Tibial artery (tissue), 4 donors: ENCODE measurements at regions not wholly inside any gene's neighbourhood (a gene's known extent, or its start where the extent isn't known, plus 50 kb on each side); places are given as distances from the start of the nearest gene placed in this dataset.

Experiments used
- DNase-seq, 2 donors: peaks; one replicate each; pipeline ENCODE4 v3.0.0-alpha.2; 2019
- H3K27ac ChIP-seq, 2 donors: fragments of 200-600 bp; sonication (generic) in 1 of 2; 1 replicate in 1 of 2; 2 replicates in 1 of 2; pipeline ENCODE4 v1.5.1; 2018 to 2019; ENCODE audit warnings: mild to moderate bottlenecking in 1 of 2
- H3K27me3 ChIP-seq, 2 donors: fragments of 200-600 bp; sonication (generic) in 1 of 2; one replicate each; pipeline versions ENCODE4 v1.5.1 to v1.6.0; 2016 to 2019
- H3K36me3 ChIP-seq, 3 donors: fragments of 200-600 bp; sonication (generic) in 2 of 3; one replicate each; pipeline ENCODE4 v1.5.1; 2016 to 2019; ENCODE audit warnings: mild to moderate bottlenecking in 2 of 3
- H3K4me1 ChIP-seq, 4 donors: fragments of 200-600 bp; sonication (generic) in 2 of 4; 1 replicate in 3 of 4; 2 replicates in 1 of 4; pipeline ENCODE4 v1.5.1; 2016 to 2019
- H3K4me3 ChIP-seq, 2 donors: fragments of 200-600 bp; sonication (generic) in 1 of 2; 1 replicate in 1 of 2; 2 replicates in 1 of 2; pipeline ENCODE4 v1.5.1; 2018 to 2019; ENCODE audit warnings: mild to moderate bottlenecking in 2 of 2
- H3K9me3 ChIP-seq, 3 donors: fragments of 200-600 bp; sonication (generic) in 1 of 3; one replicate each; pipeline ENCODE4 v1.5.1; 2016 to 2019
- intact Hi-C: fragments of 100-400 bp; cut with DNase I; formaldehyde crosslinking; loops from one replicate; pipeline ENCODE4 v1.15.0; 2023; ENCODE audit warnings: low total_unique reads
- TF ChIP-seq, protein P1 (sequence below), 2 experiments: fragments of 200-600 bp in 1 of 2; fragments of 450-650 bp in 1 of 2; IDR thresholded peaks; one replicate each; pipeline ENCODE4 v1.5.1; 2017 to 2019; ENCODE audit warnings: antibody characterized with exemption in 2 of 2, mild to moderate bottlenecking in 1 of 2, moderate library complexity in 1 of 2

DNA sequence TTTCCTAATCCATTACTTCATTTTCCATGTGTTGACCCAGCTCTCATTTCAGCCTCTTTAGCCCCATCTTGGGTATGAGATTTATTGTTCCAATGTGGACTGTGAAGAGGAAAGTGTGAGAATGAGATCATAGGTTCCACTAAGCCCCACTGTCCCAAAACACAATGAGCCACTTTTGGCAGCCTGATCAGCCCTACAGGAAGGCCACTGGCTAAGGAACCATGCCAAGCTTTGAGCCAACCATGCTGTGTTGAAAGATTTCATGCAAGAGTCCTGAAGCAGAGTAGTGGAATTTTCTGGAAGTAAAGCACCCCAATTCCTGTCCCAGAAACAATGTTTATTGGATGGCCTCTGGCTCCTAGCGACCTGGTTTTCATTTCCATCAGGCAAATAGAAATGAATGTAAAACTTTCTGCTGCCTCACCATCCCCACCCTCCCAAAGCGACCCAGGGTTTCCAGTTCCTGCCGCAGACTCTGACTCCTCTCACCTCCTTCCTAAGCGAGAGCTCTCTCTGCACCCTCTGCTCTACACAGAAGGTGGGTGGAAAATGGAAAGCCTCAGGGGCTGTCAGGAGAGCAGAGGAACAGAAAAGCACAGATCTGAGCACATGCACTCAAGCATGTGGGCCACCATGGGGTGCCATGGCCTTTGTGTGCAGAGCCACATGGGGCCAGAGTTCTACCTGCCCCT lies 73.1 kb downstream of the KCTD12 start:
- H3K9me3 ChIP-seq: no peaks in the 10 kb centered on the region
- no peak overlapping the region for H3K4me3 ChIP-seq
- DNase-seq: peak; percentile 72 to 84
- intact Hi-C loops: no loop called here
- H3K27me3 ChIP-seq: peaks cover 0 to 2% of the 10 kb centered on the region in 2 donors
- H3K36me3 ChIP-seq: no peaks in the 10 kb centered on the region
- peaks cover 0 to 10% (median 5%) of the 10 kb centered on the region in 4 donors for H3K4me1 ChIP-seq
- TF ChIP-seq, protein P1, sequence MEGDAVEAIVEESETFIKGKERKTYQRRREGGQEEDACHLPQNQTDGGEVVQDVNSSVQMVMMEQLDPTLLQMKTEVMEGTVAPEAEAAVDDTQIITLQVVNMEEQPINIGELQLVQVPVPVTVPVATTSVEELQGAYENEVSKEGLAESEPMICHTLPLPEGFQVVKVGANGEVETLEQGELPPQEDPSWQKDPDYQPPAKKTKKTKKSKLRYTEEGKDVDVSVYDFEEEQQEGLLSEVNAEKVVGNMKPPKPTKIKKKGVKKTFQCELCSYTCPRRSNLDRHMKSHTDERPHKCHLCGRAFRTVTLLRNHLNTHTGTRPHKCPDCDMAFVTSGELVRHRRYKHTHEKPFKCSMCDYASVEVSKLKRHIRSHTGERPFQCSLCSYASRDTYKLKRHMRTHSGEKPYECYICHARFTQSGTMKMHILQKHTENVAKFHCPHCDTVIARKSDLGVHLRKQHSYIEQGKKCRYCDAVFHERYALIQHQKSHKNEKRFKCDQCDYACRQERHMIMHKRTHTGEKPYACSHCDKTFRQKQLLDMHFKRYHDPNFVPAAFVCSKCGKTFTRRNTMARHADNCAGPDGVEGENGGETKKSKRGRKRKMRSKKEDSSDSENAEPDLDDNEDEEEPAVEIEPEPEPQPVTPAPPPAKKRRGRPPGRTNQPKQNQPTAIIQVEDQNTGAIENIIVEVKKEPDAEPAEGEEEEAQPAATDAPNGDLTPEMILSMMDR (IDR thresholded peaks at IDR 0.05): no peak
- no peak overlapping the region for H3K27ac ChIP-seq

- Histone ChIP-seq H3K27me3 (peaks cover 0 to 2% of the 10 kb centered on the region in 2 donors), H3K9me3 (no peaks in the 10 kb centered on the region), H3K4me1 (peaks cover 0 to 10% (median 5%) of the 10 kb centered on the region in 4 donors), H3K4me3 (no peak overlapping the region), H3K36me3 (no peaks in the 10 kb centered on the region), H3K27ac (no peak overlapping the region)
- intact Hi-C loops: no loop called here
- peak; percentile 65 to 79 for DNase-seq
- TF ChIP-seq, protein P1 (IDR thresholded peaks at IDR 0.05): no peak
Measured at GRCh38 chr13:76812206-76812897, 73.9 kb downstream of the KCTD12 start.

GRCh38 chr13:76809389-76809788 lies 76.8 kb downstream of the KCTD12 start:
- DNase-seq: no peak
- Histone ChIP-seq H3K4me3 (no peak overlapping the region), H3K36me3 (no peaks in the 10 kb centered on the region), H3K27me3 (no peaks in the 10 kb centered on the region), H3K4me1 (peaks cover 0 to 10% (median 5%) of the 10 kb centered on the region in 4 donors), H3K9me3 (no peaks in the 10 kb centered on the region), H3K27ac (no peak overlapping the region)
- TF ChIP-seq, protein P1 (IDR thresholded peaks at IDR 0.05): no peak
- intact Hi-C loops: no loop called here

GRCh38 chr13:76808927-76809326 lies 77.3 kb downstream of the KCTD12 start:
- H3K9me3 ChIP-seq: no peaks in the 10 kb centered on the region
- no peaks in the 10 kb centered on the region for H3K36me3 ChIP-seq
- H3K27me3 ChIP-seq: no peaks in the 10 kb centered on the region
- intact Hi-C loops: no loop called here
- no peak overlapping the region for H3K27ac ChIP-seq
- DNase-seq: no peak
- TF ChIP-seq, protein P1 (IDR thresholded peaks at IDR 0.05): no peak
- peaks cover 0 to 10% (median 5%) of the 10 kb centered on the region in 4 donors for H3K4me1 ChIP-seq
- H3K4me3 ChIP-seq: no peak overlapping the region

DNA sequence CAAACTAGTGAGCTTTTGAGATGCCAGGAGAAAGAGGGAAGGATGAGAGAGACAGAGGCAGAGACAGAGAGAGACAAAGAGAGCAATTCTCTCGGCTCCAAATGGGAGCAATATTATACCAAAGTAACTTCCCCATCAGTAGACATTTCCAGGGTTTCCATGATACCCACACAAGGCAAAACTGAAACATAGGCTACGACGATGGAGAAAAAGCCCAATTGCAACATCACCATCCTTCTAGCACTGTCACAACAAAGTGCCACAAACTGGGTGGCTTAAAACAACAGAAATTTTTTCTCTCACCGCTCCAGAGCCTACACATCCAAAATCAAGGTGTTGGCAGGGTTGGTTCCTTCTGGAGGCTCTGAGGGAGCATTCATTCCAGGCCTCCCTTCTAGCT lies 81.4 kb downstream of the KCTD12 start:
- DNase-seq: no peak
- Histone ChIP-seq H3K9me3 (no peaks in the 10 kb centered on the region), H3K27ac (no peak overlapping the region), H3K36me3 (no peaks in the 10 kb centered on the region), H3K4me3 (no peak overlapping the region), H3K4me1 (no peaks in the 10 kb centered on the region), H3K27me3 (no peaks in the 10 kb centered on the region)
- TF ChIP-seq, protein P1 (IDR thresholded peaks at IDR 0.05): no peak
- intact Hi-C loops: no loop called here
